ENCODE measurements at regions not wholly inside any gene's neighbourhood (a gene's known extent, or its start where the extent isn't known, plus 50 kb on each side); places are given as distances from the start of the nearest gene placed in this dataset.

DNA sequence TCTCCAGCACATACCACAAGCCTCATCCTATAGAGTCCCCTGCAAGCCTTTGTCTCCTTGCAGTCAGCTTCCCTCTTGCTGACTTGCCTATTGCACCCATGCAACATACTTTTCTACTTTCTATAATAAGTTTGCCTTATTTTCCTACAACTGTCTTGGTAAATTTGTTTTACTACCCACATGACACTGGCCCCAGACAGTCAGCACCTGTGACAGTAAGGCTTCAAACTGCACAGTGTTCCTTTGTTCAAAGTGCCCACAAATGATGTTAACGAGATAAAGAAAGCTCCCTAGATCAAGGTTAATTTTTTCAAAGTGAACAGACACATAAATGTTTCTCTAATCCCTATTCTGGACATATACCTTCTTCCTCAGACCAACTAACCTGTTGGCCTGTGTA, 529.1 kb upstream of the PCDH10 start:
- TF ChIP-seq CTCF (IDR thresholded peaks at IDR 0.05), result no peak
- DNase-seq (ENCODE audit: low spot score), result no peak
- Histone ChIP-seq H3K4me3 (no peak overlapping the region), H3K27ac (no peak overlapping the region)

DNA sequence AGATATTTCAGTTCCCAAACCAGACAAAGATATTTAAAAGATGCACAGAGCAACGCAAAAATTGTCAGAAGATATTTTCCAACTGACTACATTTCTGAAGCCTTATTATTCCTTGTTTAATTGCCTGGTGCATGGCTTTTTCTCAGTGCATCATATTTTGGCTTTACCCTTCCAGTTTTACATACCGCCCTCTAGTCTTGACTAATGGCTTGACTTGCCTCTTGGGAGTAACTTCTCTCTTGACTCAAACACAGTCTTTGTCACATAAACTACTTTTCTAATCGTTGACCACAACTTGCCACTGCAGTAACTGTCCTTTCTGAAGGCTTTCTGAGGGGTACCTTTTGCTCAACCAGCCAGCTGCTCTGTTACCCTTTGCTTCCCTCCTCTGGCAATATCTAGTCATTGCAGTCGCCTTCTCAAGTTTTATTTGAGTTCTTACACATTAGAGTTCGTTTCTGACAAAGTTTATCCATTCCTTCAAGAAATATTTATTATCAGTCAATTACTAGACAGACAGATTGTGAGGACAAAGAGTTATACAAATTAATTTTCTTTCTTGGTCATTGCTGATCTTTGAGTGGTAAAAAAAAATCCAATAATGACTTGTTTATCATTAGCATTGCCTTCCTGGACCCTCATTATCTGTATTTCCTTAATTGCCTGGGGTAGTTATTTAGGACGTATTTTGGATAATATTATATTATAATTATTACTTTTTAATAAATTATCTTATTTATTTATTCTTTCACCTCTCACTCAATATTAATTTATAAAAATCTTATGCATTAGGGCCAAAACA, 506.9 kb upstream of the PCDH10 start:
- no peak overlapping the region for H3K4me3 ChIP-seq
- no peak for DNase-seq (ENCODE audit: low spot score)
- TF ChIP-seq CTCF (IDR thresholded peaks at IDR 0.05), result peak; percentile 31

GRCh38 chr4:132646186-132646585, 502.9 kb upstream of the PCDH10 start:
- DNase-seq (ENCODE audit: low spot score), result no peak
- Histone ChIP-seq H3K27ac (no peak overlapping the region), H3K4me3 (no peak overlapping the region)
- no peak for TF ChIP-seq CTCF (IDR thresholded peaks at IDR 0.05)

More for the DNA sequence above, 506.9 kb upstream of the PCDH10 start:
- no peak overlapping the region for H3K27ac ChIP-seq

GRCh38 chr4:132651196-132651595, 497.9 kb upstream of the PCDH10 start:
- TF ChIP-seq CTCF (IDR thresholded peaks at IDR 0.05), result no peak

GRCh38 chr4:132660181-132660580, 488.9 kb upstream of the PCDH10 start:
- Histone ChIP-seq H3K4me3 (no peak overlapping the region), H3K27ac (no peak overlapping the region)
- TF ChIP-seq CTCF (IDR thresholded peaks at IDR 0.05), result no peak
- DNase-seq (ENCODE audit: low spot score), result no peak

More at GRCh38 chr4:132651196-132651595, 497.9 kb upstream of the PCDH10 start:
- no peak for DNase-seq (ENCODE audit: low spot score)
- no peak overlapping the region for H3K27ac ChIP-seq
- no peak overlapping the region for H3K4me3 ChIP-seq

DNA sequence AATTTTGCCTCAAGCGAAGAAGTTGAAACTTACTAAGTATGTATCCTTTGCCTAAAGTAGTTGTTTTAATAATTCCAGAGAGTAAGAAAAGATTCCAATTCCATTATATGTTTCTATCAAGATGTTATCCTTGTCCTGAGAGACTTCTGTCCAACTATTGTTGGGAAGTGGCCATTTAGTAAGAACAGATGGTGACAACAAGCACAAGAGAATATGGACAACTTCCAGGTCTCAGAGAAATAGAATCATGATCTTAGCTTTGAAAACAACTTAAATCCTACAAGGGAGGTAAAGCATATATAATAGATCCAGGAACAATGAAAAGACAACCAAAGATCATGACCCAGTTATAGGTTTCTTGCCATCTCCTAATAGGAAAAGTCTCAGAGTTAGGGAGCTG, 486.6 kb upstream of the PCDH10 start:
- DNase-seq (ENCODE audit: low spot score), result no peak
- Histone ChIP-seq H3K27ac (no peak overlapping the region), H3K4me3 (no peak overlapping the region)
- TF ChIP-seq CTCF (IDR thresholded peaks at IDR 0.05), result no peak

DNA sequence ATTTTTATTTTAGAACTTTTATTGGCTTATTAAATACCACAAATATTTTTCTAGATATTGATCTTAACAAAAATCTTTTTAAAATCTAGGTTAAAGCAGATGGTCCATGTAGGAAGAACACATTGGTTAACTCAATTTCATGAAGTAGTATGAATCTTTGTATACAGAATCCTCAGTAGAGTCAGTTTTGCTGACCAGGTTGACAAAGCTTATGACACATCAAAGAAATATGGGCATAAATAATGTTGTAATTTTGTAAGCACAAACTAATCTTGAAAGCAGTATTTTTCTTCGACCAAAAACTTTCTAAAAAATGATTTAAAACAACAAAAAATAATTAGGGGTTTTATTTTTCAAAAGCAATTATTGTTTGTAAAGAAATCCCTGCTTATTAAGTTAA, 479.3 kb upstream of the PCDH10 start:
- DNase-seq (ENCODE audit: low spot score), result no peak
- Histone ChIP-seq H3K27ac (no peak overlapping the region), H3K4me3 (no peak overlapping the region)
- no peak for TF ChIP-seq CTCF (IDR thresholded peaks at IDR 0.05)

All from coronary artery (tissue), 2 donors.